Fibroblast of lung (primary cell): ENCODE measurements at regions not wholly inside any gene's neighbourhood (a gene's known extent, or its start where the extent isn't known, plus 50 kb on each side); places are given as distances from the start of the nearest gene placed in this dataset.
A peak's percentile ranks its signal among the peaks of the same experiment; 100 is the strongest.

Experiments
- DNase-seq, 2 donors: peaks; one replicate each; pipeline versions ENCODE4 v3.0.0 to v3.0.0-alpha.2; 2010; ENCODE audit warnings: low read depth in 2 of 2
- H2AFZ ChIP-seq: 2 replicates; pipeline ENCODE4 v1.5.1; 2012; ENCODE audit warnings: low read length, control low read depth, inconsistent platforms
- H3K27ac ChIP-seq: 2 replicates; pipeline ENCODE4 v1.5.1; 2011; ENCODE audit warnings: low read length, control low read depth; ENCODE audit not compliant: insufficient read depth
- H3K27me3 ChIP-seq: 2 replicates; pipeline ENCODE4 v1.5.1; 2011; ENCODE audit warnings: mild to moderate bottlenecking, low read length; ENCODE audit not compliant: control insufficient read depth, insufficient read depth
- H3K36me3 ChIP-seq: 2 replicates; pipeline ENCODE4 v1.5.1; 2011; ENCODE audit warnings: low read length; ENCODE audit not compliant: control insufficient read depth, insufficient read depth
- H3K4me1 ChIP-seq: 2 replicates; pipeline ENCODE4 v1.5.1; 2011; ENCODE audit warnings: low read length; ENCODE audit not compliant: control insufficient read depth, insufficient read depth; ENCODE audit errors: extremely low read depth
- H3K4me2 ChIP-seq: 2 replicates; pipeline ENCODE4 v1.5.1; 2011; ENCODE audit warnings: low read length, control low read depth; ENCODE audit not compliant: insufficient read depth; ENCODE audit errors: extremely low read depth
- H3K4me3 ChIP-seq, 4 experiments: fragments of 200-600 bp in 1 of 4; sonication (generic) in 1 of 4; replicated peaks in 1 of 4; 2 replicates each; pipeline ENCODE4 v1.5.1; 2011 to 2016; ENCODE audit warnings: low read length in 4 of 4, low read depth in 3 of 4, mild to moderate bottlenecking in 3 of 4, control low read depth in 2 of 4, inconsistent platforms in 1 of 4, mixed read lengths in 1 of 4; ENCODE audit not compliant: insufficient read depth in 1 of 4; ENCODE audit errors: control extremely low read depth in 1 of 4
- H3K79me2 ChIP-seq: 2 replicates; pipeline ENCODE4 v1.5.1; 2012; ENCODE audit warnings: mild to moderate bottlenecking, low read length, inconsistent platforms; ENCODE audit not compliant: control insufficient read depth, insufficient read depth
- H3K9ac ChIP-seq: 2 replicates; pipeline ENCODE4 v1.5.1; 2011; ENCODE audit warnings: mild to moderate bottlenecking, low read length, control low read depth; ENCODE audit not compliant: insufficient read depth
- H3K9me3 ChIP-seq: 2 replicates; pipeline ENCODE4 v1.5.1; 2012; ENCODE audit warnings: low read depth, low read length; ENCODE audit not compliant: control insufficient read depth, insufficient read depth
- H4K20me1 ChIP-seq: 2 replicates; pipeline ENCODE4 v1.5.1; 2011; ENCODE audit warnings: low read length; ENCODE audit not compliant: control insufficient read depth, insufficient read depth; ENCODE audit errors: extremely low read depth
- EZH2 ChIP-seq: IDR thresholded peaks from 2 replicates; pipeline ENCODE4 v1.5.1; 2012; ENCODE audit warnings: low read length, control low read depth, mild to moderate bottlenecking; ENCODE audit errors: missing control alignments
- TF ChIP-seq, protein P1 (sequence below), 2 donors: IDR thresholded peaks in 1 of 2; conservative IDR thresholded peaks in 1 of 2; 1 replicate in 1 of 2; 2 replicates in 1 of 2; pipeline ENCODE4 v1.5.1; 2011 to 2012; ENCODE audit warnings: low read length in 2 of 2, control low read depth in 1 of 2, inconsistent platforms in 1 of 2, low read depth in 1 of 2, mild to moderate bottlenecking in 1 of 2

DNA sequence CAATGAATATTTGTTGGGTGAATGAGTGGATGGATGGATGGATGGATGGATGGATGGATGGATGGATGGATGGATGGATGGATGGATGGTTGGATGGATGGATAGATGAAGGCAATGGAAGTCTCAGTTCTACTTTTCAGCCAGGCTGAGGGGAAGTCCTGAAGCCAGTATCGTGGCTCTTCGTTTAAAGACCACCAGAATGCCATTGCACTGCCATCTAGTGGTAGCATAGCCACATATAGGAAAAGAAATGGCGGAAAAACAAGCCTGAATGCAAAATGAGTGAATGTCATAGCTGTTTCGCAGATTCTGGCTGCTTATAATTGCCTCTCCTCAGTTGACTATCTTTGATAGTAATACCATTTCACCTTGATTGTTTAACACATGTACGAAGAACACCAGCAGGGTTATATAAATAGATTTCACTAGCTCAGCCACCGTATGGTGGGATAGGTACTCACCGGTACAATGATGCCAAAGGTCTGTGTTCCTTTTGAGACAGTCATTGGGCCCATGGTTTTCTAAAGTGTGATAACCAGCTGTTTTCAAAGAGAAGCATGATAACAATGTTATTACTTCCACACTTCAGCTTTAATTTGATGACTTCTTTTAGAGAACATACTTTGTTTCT, 62.3 kb upstream of the GREB1L start:
- H2AFZ ChIP-seq = peak overlapping the region; percentile 33

DNA sequence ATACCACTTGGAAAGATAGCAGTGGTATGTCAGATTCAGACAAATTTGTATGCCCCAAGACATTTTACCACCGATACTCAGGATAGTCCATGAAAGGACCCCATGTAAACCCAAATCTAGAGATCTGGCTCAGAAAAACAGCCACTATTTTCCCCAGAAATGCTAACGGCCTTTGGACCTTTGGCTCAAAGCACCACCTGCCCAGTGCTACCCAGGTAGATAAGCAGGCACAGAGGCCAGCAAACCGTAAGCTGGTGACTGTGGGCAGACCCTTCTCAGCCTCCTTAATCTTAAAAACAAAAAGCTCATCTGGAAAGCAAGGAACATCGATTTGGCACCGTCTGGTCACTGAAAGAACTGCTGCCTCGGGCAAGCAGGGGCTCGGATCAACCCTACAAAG, 61.4 kb upstream of the GREB1L start:
- Histone ChIP-seq H3K4me2 (no peak overlapping the region), H3K9me3 (no peaks in the 10 kb centered on the region), H3K27me3 (no peaks in the 10 kb centered on the region), H3K4me3 (no peak overlapping the region), H3K4me1 (no peaks in the 10 kb centered on the region), H3K27ac (no peak overlapping the region), H3K36me3 (no peaks in the 10 kb centered on the region), H2AFZ (no peak overlapping the region), H3K79me2 (no peaks in the 10 kb centered on the region), H3K9ac (no peak overlapping the region), H4K20me1 (no peaks in the 10 kb centered on the region)
- no peak for DNase-seq
- no peak for TF ChIP-seq EZH2
- TF ChIP-seq, protein P1, sequence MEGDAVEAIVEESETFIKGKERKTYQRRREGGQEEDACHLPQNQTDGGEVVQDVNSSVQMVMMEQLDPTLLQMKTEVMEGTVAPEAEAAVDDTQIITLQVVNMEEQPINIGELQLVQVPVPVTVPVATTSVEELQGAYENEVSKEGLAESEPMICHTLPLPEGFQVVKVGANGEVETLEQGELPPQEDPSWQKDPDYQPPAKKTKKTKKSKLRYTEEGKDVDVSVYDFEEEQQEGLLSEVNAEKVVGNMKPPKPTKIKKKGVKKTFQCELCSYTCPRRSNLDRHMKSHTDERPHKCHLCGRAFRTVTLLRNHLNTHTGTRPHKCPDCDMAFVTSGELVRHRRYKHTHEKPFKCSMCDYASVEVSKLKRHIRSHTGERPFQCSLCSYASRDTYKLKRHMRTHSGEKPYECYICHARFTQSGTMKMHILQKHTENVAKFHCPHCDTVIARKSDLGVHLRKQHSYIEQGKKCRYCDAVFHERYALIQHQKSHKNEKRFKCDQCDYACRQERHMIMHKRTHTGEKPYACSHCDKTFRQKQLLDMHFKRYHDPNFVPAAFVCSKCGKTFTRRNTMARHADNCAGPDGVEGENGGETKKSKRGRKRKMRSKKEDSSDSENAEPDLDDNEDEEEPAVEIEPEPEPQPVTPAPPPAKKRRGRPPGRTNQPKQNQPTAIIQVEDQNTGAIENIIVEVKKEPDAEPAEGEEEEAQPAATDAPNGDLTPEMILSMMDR (conservative IDR thresholded peaks at IDR 0.05 in 1 of 2, IDR thresholded peaks at IDR 0.05 in 1 of 2; ENCODE audit: low read depth in 1 of 2, low read length in 2 of 2) = no peak

More for the DNA sequence above, 62.3 kb upstream of the GREB1L start:
- Histone ChIP-seq H3K27me3 (no peaks in the 10 kb centered on the region), H3K79me2 (no peaks in the 10 kb centered on the region), H3K9ac (no peak overlapping the region), H4K20me1 (no peaks in the 10 kb centered on the region), H3K4me1 (no peaks in the 10 kb centered on the region), H3K4me3 (no peak overlapping the region), H3K4me2 (no peak overlapping the region), H3K9me3 (no peaks in the 10 kb centered on the region), H3K36me3 (no peaks in the 10 kb centered on the region), H3K27ac (no peak overlapping the region)
- TF ChIP-seq, protein P1 (conservative IDR thresholded peaks at IDR 0.05 in 1 of 2, IDR thresholded peaks at IDR 0.05 in 1 of 2; ENCODE audit: low read depth in 1 of 2, low read length in 2 of 2) = peak; percentile 85 to 88
- no peak for TF ChIP-seq EZH2
- peak; percentile 51 to 77 for DNase-seq

DNA sequence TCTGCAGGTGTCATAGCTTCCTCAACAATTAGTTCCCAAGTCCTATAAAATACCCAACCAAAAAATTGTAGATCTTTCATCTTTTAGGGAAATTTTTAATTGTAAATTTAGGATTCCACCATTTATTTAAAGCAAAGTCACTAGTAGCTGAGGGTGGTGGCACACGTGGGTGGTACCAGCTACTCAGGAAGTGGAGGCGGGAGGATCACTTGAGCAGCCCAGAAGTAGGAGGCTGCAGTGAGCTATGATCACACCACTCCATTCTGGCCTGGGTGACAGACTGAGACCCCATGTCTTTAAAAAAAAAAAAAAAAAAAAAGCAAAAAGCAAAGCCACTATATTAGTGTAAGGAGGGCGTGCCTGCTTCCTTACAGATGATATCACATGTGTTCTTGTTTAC, 60.3 kb upstream of the GREB1L start:
- Histone ChIP-seq H3K9ac (no peak overlapping the region), H3K4me2 (no peak overlapping the region), H2AFZ (no peak overlapping the region), H3K27ac (no peak overlapping the region), H3K9me3 (no peaks in the 10 kb centered on the region), H3K4me3 (no peak overlapping the region), H3K4me1 (no peaks in the 10 kb centered on the region), H3K36me3 (no peaks in the 10 kb centered on the region), H3K79me2 (no peaks in the 10 kb centered on the region), H3K27me3 (no peaks in the 10 kb centered on the region), H4K20me1 (no peaks in the 10 kb centered on the region)
- TF ChIP-seq EZH2 = no peak
- TF ChIP-seq, protein P1 (conservative IDR thresholded peaks at IDR 0.05 in 1 of 2, IDR thresholded peaks at IDR 0.05 in 1 of 2; ENCODE audit: low read depth in 1 of 2, low read length in 2 of 2) = no peak
- DNase-seq = no peak
